Hepatocyte (in vitro differentiated cells): ENCODE measurements at regions not wholly inside any gene's neighbourhood (a gene's known extent, or its start where the extent isn't known, plus 50 kb on each side); places are given as distances from the start of the nearest gene placed in this dataset.

Experiments
- DNase-seq: peaks from one replicate; pipeline ENCODE4 v3.0.0-alpha.2; 2016; ENCODE audit warnings: low spot score
- H2AFZ ChIP-seq: fragments of 200-600 bp; sonication (generic); 2 replicates; pipeline ENCODE4 v1.6.0; 2016; ENCODE audit warnings: antibody characterized with exemption, mild to moderate bottlenecking
- H3K27ac ChIP-seq: fragments of 200-600 bp; sonication (generic); 2 replicates; pipeline ENCODE4 v1.5.1; 2016; ENCODE audit warnings: mild to moderate bottlenecking
- H3K27me3 ChIP-seq: fragments of 200-600 bp; sonication (generic); 2 replicates; pipeline ENCODE4 v1.6.1; 2016
- H3K36me3 ChIP-seq: fragments of 200-600 bp; sonication (generic); replicated peaks from 2 replicates; pipeline ENCODE4 v1.5.1; 2016; ENCODE audit warnings: low read depth; ENCODE audit not compliant: insufficient read depth
- H3K4me1 ChIP-seq: fragments of 200-600 bp; sonication (generic); 2 replicates; pipeline ENCODE4 v1.5.1; 2016; ENCODE audit warnings: mild to moderate bottlenecking, moderate library complexity; ENCODE audit not compliant: insufficient read depth
- H3K4me2 ChIP-seq: fragments of 200-600 bp; sonication (generic); 2 replicates; pipeline ENCODE4 v1.6.0; 2016
- H3K4me3 ChIP-seq: fragments of 200-600 bp; sonication (generic); 2 replicates; pipeline ENCODE4 v1.5.1; 2016; ENCODE audit warnings: mild to moderate bottlenecking
- H3K79me2 ChIP-seq: fragments of 200-600 bp; sonication (generic); 2 replicates; pipeline ENCODE4 v1.6.0; 2017; ENCODE audit warnings: mild to moderate bottlenecking
- H3K9me2 ChIP-seq: fragments of 200-600 bp; sonication (generic); replicated peaks from 2 replicates; pipeline ENCODE4 v1.6.0; 2017; ENCODE audit warnings: mild to moderate bottlenecking; ENCODE audit not compliant: insufficient read depth
- H3K9me3 ChIP-seq: fragments of 200-600 bp; sonication (generic); 2 replicates; pipeline ENCODE4 v1.5.1; 2016; ENCODE audit warnings: low read depth, mild to moderate bottlenecking
- H4K20me1 ChIP-seq: fragments of 200-600 bp; sonication (generic); 2 replicates; pipeline ENCODE4 v1.6.0; 2016; ENCODE audit warnings: mild to moderate bottlenecking; ENCODE audit not compliant: insufficient read depth, poor library complexity, severe bottlenecking
- CTCF ChIP-seq: fragments of 200-600 bp; sonication (generic); IDR thresholded peaks from 2 replicates; pipeline ENCODE4 v1.5.1; 2016; ENCODE audit warnings: antibody characterized with exemption, mild to moderate bottlenecking; ENCODE audit not compliant: poor library complexity
- EZH2 ChIP-seq: fragments of 200-600 bp; sonication (generic); IDR thresholded peaks from 2 replicates; pipeline ENCODE4 v1.6.1; 2016; ENCODE audit warnings: antibody characterized with exemption, mild to moderate bottlenecking, borderline replicate concordance
- EZH2phosphoT487 ChIP-seq: fragments of 200-600 bp; sonication (generic); IDR thresholded peaks from one replicate; pipeline ENCODE4 v1.6.1; 2018; ENCODE audit warnings: antibody characterized with exemption, mild to moderate bottlenecking, low read depth, moderate library complexity; ENCODE audit not compliant: unreplicated experiment, severe bottlenecking
- WGBS: methylation state at CpG from one replicate; pipeline ENCODE4 v1.1.6; 2016; ENCODE audit warnings: low lambda C conversion rate; ENCODE audit errors: missing lambda C conversion rate; 5-methylcytosine and 5-hydroxymethylcytosine counted together

GRCh38 chr3:25229586-25229985 lies 198.5 kb upstream of the RARB start:
- H3K27me3 ChIP-seq, result no peaks in the 10 kb centered on the region
- no peaks in the 10 kb centered on the region for H3K9me3 ChIP-seq
- H2AFZ ChIP-seq, result no peak overlapping the region
- no peaks in the 10 kb centered on the region for H4K20me1 ChIP-seq
- no peak overlapping the region for H3K4me3 ChIP-seq
- no peak for DNase-seq
- peaks cover 1% of the 10 kb centered on the region for H3K4me1 ChIP-seq
- H3K27ac ChIP-seq, result no peak overlapping the region
- TF ChIP-seq EZH2 (no peak), CTCF (no peak), EZH2phosphoT487 (no peak)
- H3K9me2 ChIP-seq, result no peaks in the 10 kb centered on the region
- no peaks in the 10 kb centered on the region for H3K36me3 ChIP-seq
- WGBS, result 48% methylated on average over 2 of the region's 2 CpGs
- H3K79me2 ChIP-seq, result no peaks in the 10 kb centered on the region
- H3K4me2 ChIP-seq, result no peak overlapping the region

- Histone ChIP-seq H3K36me3 (no peaks in the 10 kb centered on the region), H4K20me1 (no peaks in the 10 kb centered on the region), H3K4me3 (no peak overlapping the region), H3K4me1 (peaks cover 15% of the 10 kb centered on the region), H3K4me2 (peak overlapping the region; percentile 25), H3K9me2 (no peaks in the 10 kb centered on the region), H3K79me2 (no peaks in the 10 kb centered on the region), H2AFZ (no peak overlapping the region), H3K27ac (peak overlapping the region; percentile 67), H3K9me3 (no peaks in the 10 kb centered on the region), H3K27me3 (no peaks in the 10 kb centered on the region)
- no peak for TF ChIP-seq EZH2
- TF ChIP-seq EZH2phosphoT487, result no peak
- TF ChIP-seq CTCF, result no peak
- DNase-seq, result peak; percentile 17
- 14% methylated on average over 1 of the region's 1 CpG for WGBS
These were observed 193.0 kb upstream of the RARB start for GRCh38 chr3:25235031-25235430.

GRCh38 chr3:25235466-25235865 lies 192.6 kb upstream of the RARB start:
- Histone ChIP-seq H3K27me3 (no peaks in the 10 kb centered on the region), H3K4me1 (peaks cover 15% of the 10 kb centered on the region), H3K36me3 (no peaks in the 10 kb centered on the region), H4K20me1 (no peaks in the 10 kb centered on the region), H3K9me2 (no peaks in the 10 kb centered on the region), H3K4me3 (no peak overlapping the region), H3K4me2 (peak overlapping the region; percentile 25), H2AFZ (no peak overlapping the region), H3K79me2 (no peaks in the 10 kb centered on the region), H3K9me3 (no peaks in the 10 kb centered on the region), H3K27ac (peak overlapping the region; percentile 67)
- no peak for DNase-seq
- 59% methylated on average over 2 of the region's 2 CpGs for whole genome bisulfite sequencing
- TF ChIP-seq EZH2, result no peak
- no peak for TF ChIP-seq EZH2phosphoT487

GRCh38 chr3:25237602-25238001 lies 190.5 kb upstream of the RARB start:
- no peak overlapping the region for H3K4me3 ChIP-seq
- no peaks in the 10 kb centered on the region for H3K9me3 ChIP-seq
- H3K79me2 ChIP-seq, result no peaks in the 10 kb centered on the region
- no peak for TF ChIP-seq EZH2phosphoT487
- TF ChIP-seq EZH2, result no peak
- TF ChIP-seq CTCF, result no peak
- WGBS, result 96% methylated on average over 1 of the region's 1 CpG
- peaks cover 15% of the 10 kb centered on the region for H3K4me1 ChIP-seq
- H3K36me3 ChIP-seq, result no peaks in the 10 kb centered on the region
- no peaks in the 10 kb centered on the region for H3K27me3 ChIP-seq
- no peaks in the 10 kb centered on the region for H4K20me1 ChIP-seq
- no peak overlapping the region for H2AFZ ChIP-seq
- H3K4me2 ChIP-seq, result no peak overlapping the region
- no peak for DNase-seq
- H3K27ac ChIP-seq, result no peak overlapping the region
- H3K9me2 ChIP-seq, result no peaks in the 10 kb centered on the region
